Stimulated activated naive CD8-positive, alpha-beta T cell treated with anti-CD3 and anti-CD28 coated beads, Interleukin-15, Interleukin-2, amounts not matched to agents 100 ng/mL and 50 ng/mL, for 24 hours (primary cell): ENCODE measurements at regions not wholly inside any gene's neighbourhood (a gene's known extent, or its start where the extent isn't known, plus 50 kb on each side); places are given as distances from the start of the nearest gene placed in this dataset.

ENCODE experiments used
- H3K27ac Mint-ChIP-seq: one replicate; pipeline ENCODE4 v1.8.0; 2021; ENCODE audit warnings: mild to moderate bottlenecking, mixed read lengths
- H3K27me3 Mint-ChIP-seq: one replicate; pipeline ENCODE4 v1.8.0; 2021; ENCODE audit warnings: mixed read lengths
- H3K36me3 Mint-ChIP-seq: one replicate; pipeline ENCODE4 v1.8.0; 2021; ENCODE audit warnings: low read depth, mixed read lengths
- H3K4me1 Mint-ChIP-seq: one replicate; pipeline ENCODE4 v1.8.0; 2021; ENCODE audit warnings: low read depth, mixed read lengths
- H3K4me3 Mint-ChIP-seq: one replicate; pipeline ENCODE4 v1.8.0; 2021; ENCODE audit warnings: mild to moderate bottlenecking, mixed read lengths
- H3K9me3 Mint-ChIP-seq: one replicate; pipeline ENCODE4 v1.8.0; 2021; ENCODE audit warnings: mixed read lengths

DNA sequence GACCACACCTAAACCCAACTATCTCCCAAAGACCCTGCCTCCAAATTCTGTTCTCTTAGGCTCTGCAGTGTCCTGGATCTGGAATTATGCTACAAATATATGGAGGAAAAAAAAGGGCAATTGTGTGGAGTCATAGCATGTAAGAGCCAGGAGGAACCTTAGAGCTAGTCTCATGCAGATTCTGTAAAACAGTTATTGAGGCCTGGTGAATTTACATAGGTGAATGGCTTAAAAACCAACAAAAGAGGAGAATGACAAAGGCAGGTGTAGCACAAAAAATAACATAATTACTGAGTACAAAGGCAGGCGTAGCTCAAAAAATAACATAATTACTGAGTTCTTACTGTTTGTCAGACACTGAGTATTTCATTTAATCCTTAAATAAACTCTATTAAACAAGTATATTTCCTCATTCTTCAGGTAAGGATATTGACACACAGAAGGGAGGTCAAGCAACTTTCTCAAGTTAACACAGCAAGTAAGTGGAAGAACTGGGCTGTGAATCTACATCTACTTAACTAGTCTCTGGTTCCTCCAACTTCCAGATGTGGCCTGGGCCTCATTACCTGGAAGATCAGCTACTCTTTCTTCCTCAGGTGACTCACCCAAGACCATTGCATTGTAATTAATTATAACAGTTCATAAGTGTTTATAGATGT lies 938.9 kb upstream of the TENM4 start:
- no peaks in the 10 kb centered on the region for H3K4me1 Mint-ChIP-seq
- H3K27ac Mint-ChIP-seq = no peak overlapping the region
- no peaks in the 10 kb centered on the region for H3K27me3 Mint-ChIP-seq
- H3K36me3 Mint-ChIP-seq = no peaks in the 10 kb centered on the region
- no peak overlapping the region for H3K4me3 Mint-ChIP-seq
- H3K9me3 Mint-ChIP-seq = peaks cover 5% of the 10 kb centered on the region

DNA sequence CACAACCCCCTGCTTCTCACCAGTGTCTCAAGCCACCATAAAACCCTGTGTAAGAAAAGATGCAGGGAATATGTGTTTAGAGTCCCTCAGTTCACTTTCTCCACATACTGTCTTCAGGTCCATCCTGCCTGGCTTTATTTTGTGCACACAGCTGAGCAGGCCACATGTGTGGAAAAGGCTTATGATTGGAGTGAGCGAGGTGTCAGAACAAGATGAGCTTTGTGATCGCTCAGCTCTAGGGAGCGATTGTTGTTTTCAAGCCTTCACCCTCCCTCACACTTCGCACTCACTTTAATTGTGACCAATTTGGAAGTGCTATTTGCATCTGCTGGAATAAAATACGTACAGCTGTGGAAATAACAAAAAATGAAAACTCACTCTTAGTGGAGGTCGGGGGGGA lies 931.1 kb upstream of the TENM4 start:
- no peaks in the 10 kb centered on the region for H3K27me3 Mint-ChIP-seq
- H3K4me3 Mint-ChIP-seq = no peak overlapping the region
- H3K9me3 Mint-ChIP-seq = peaks cover 11% of the 10 kb centered on the region

DNA sequence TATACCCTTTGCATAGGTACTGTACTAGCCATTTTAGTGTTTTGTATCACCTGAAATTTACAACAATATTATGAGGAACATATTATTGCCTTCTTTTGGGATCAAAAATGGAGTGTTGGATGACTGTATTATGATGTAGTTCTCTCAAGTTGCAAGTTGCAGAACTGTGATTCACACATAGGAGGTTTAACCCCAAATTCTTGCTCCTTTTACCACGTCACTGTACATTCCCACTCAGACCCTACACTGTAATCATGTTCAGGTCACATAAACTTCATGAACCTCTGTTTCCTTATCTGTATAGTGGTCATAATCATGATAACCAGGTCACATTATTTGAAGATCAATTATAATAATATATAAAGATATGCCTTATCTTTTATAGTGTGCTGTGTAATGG lies 925.1 kb upstream of the TENM4 start:
- Mint-ChIP-seq H3K27me3 (no peaks in the 10 kb centered on the region), H3K36me3 (no peaks in the 10 kb centered on the region), H3K9me3 (peaks cover 10% of the 10 kb centered on the region), H3K4me1 (no peaks in the 10 kb centered on the region), H3K4me3 (no peak overlapping the region), H3K27ac (no peak overlapping the region)

More for the DNA sequence above, 931.1 kb upstream of the TENM4 start:
- H3K4me1 Mint-ChIP-seq = no peaks in the 10 kb centered on the region
- H3K27ac Mint-ChIP-seq = no peak overlapping the region
- no peaks in the 10 kb centered on the region for H3K36me3 Mint-ChIP-seq

DNA sequence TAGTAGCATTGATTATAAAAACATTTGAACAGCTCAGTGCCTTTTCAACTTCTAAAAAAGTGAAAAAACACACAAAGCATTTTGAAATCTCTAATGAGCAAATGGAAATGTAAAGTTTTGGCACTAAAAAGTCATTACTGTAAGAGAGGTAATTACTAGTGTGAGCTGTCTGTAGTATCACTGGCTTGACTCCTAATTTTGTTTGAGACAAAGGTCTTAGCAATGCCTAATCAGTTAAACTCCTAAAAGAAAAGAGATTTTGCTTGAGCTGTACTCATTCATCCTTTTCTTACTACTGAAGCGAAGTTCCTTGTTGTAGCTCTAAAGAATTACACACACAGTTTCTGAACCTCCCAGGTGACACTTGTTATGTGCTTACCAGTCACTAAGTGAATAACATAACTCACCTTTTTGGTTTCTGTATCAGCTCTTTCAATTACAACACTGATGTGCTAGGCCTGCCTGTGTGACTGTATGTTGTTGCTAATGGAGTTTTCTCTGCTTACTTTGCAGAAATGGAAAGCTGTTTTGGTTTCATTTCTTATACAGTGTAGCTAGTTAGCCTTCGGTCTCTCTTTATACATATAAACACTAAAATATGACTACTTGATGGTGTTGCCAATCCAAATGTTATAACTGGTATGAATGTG lies 924.4 kb upstream of the TENM4 start:
- Mint-ChIP-seq H3K27me3 (no peaks in the 10 kb centered on the region), H3K4me3 (no peak overlapping the region), H3K4me1 (no peaks in the 10 kb centered on the region), H3K27ac (no peak overlapping the region), H3K9me3 (peaks cover 10% of the 10 kb centered on the region), H3K36me3 (no peaks in the 10 kb centered on the region)

DNA sequence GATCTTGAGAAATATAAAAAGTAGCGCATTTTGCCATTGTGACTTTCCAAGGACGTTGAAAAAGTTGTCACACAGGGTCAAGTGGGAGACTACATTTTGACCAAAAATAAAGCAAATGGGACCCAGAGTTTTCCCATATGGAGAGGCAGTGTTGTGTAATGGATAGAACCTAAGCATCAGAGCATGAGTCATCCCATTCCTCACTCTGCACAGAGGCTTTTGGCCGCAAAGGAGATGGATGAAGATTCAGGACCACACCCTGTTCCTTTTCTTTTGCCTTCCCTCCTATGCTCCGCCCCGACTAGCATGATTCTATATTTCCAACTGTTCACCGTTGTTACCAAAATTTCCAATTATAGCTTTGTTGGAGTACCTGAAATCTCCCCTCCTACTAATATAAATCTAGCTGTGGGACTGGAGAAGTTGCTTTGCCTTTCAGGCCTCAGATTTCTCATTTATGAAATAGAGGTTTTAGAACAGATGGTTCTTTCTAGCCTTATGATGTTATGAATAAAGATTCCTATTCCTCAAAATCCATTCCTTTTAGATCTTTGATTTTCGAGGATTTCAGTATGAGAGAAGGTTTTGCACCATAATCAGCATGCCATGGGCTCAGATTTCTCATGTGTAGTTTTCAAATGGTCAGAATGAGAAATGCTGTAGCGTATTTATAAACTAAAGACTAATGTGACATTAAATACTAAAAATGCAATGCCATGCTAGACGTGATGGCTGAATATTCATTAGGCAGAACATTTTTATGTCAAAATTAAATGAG lies 921.9 kb upstream of the TENM4 start:
- Mint-ChIP-seq H3K27me3 (no peaks in the 10 kb centered on the region), H3K27ac (no peak overlapping the region), H3K4me3 (no peak overlapping the region), H3K4me1 (no peaks in the 10 kb centered on the region), H3K9me3 (peaks cover 14% of the 10 kb centered on the region), H3K36me3 (no peaks in the 10 kb centered on the region)

DNA sequence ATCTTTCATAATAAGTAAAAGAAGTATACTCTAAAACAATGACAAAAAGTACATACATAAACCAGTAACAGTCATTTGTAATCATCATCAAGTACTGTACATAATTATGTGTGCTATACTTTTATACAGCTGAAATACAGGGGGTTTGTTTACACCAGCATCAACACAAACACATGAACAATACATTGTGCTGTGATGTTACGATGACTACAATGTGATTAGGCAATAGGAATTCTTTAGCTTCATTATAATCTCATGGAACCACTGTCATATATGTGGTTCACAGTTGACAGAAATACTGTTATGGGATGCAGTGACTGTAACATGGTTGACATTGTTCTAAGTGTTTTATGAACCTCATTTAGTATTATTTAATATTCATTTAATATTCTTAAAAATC lies 914.4 kb upstream of the TENM4 start:
- no peaks in the 10 kb centered on the region for H3K4me1 Mint-ChIP-seq
- no peaks in the 10 kb centered on the region for H3K27me3 Mint-ChIP-seq
- H3K27ac Mint-ChIP-seq = no peak overlapping the region
- H3K4me3 Mint-ChIP-seq = no peak overlapping the region
- no peaks in the 10 kb centered on the region for H3K36me3 Mint-ChIP-seq
- peaks cover 7% of the 10 kb centered on the region for H3K9me3 Mint-ChIP-seq

DNA sequence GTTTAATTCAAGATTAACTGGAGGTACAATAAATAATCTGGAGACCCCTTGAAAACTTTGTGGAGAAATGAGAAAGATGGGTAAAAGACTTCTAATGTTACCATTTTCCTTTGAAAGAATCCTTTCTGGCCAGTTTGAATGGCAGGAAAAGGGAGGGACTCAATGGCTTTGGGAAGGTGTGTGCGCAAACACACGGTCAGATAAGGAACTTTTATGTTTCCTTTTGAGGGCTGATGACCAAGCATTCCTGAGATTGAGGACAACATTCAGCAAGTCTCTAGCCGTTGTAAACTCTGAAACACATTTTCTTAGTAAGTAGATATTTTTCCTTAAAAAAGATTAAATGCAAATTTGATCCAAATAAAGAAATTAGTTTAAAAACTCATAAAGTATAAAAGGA lies 909.7 kb upstream of the TENM4 start:
- Mint-ChIP-seq H3K9me3 (peaks cover 6% of the 10 kb centered on the region), H3K4me3 (no peak overlapping the region), H3K27me3 (no peaks in the 10 kb centered on the region), H3K36me3 (no peaks in the 10 kb centered on the region), H3K27ac (no peak overlapping the region), H3K4me1 (no peaks in the 10 kb centered on the region)

DNA sequence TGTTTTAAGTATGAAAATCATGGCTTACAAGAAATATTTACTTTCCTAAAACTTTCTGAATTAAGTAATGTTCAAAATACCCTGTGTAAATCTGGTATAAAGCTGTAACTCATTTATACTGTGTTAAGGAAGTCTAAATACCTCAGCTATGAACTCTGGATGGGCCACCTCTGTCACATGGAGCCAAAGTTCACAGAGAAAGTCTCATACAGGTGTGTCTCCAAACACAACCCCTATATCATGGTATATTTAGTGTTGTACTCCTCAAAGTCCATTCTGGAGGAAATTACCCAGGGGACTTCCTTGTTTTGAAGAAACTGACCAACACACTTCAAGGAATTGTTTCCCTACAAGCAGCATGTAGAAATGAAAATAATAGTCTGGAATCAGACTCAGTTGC lies 909.2 kb upstream of the TENM4 start:
- Mint-ChIP-seq H3K36me3 (no peaks in the 10 kb centered on the region), H3K4me1 (no peaks in the 10 kb centered on the region), H3K27ac (no peak overlapping the region), H3K4me3 (no peak overlapping the region), H3K27me3 (no peaks in the 10 kb centered on the region), H3K9me3 (peaks cover 6% of the 10 kb centered on the region)

DNA sequence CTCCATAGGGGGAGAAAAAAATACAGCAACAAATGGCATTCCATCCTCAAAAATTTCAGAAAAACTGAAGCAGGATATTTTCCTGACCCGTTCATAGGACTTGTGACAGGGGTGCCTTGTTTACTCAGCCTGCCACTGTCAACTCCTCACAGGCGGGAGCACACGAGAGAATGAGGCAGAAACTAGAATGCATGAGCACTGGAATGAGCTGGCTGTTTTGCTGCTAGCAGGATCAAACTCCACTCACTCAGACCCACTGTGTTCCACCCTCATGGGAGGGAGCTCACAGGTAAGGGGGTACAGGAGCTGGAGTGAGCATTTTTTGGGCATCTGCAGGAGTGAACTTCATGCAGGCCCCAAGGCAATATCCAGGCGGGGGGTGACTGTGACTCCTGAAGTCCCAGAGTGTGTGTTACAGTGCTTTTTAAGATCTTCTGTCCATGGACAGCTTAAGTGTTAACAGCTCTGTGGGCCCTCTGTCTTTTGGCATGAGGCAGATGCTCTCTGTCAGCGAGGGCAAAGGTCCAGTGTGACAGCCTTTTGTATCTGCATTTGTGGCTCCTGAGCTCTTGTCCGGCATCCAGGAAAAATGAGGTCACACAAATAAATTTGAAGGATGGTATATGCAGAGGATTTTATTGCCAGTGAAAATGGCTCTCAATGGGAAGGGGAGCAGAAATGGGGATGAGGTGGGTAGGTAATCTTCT lies 905.7 kb upstream of the TENM4 start:
- no peaks in the 10 kb centered on the region for H3K4me1 Mint-ChIP-seq
- no peaks in the 10 kb centered on the region for H3K27me3 Mint-ChIP-seq
- H3K27ac Mint-ChIP-seq = no peak overlapping the region
- peaks cover 9% of the 10 kb centered on the region for H3K9me3 Mint-ChIP-seq
- H3K4me3 Mint-ChIP-seq = no peak overlapping the region
- no peaks in the 10 kb centered on the region for H3K36me3 Mint-ChIP-seq

DNA sequence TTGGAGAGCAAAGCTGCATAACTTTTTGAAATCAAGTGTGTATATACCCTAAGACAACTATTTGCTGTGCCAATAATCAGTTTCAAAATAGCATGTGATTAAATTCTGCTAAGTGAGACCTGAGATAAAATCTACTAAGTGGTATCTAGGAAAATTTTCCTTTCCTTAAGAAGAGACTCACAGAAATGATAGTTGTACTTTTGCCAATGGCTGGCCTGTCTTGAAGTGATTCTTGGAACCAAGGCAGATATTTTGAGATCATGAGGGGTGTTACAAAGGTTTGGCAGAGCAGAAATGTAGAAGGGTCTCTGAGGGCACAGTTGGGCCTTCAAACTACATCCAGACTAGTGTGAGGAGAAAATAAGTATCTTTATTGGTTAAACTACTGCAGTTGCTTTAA lies 902.6 kb upstream of the TENM4 start:
- H3K9me3 Mint-ChIP-seq = peaks cover 4% of the 10 kb centered on the region
- H3K4me1 Mint-ChIP-seq = no peaks in the 10 kb centered on the region
- no peak overlapping the region for H3K27ac Mint-ChIP-seq
- H3K4me3 Mint-ChIP-seq = no peak overlapping the region
- no peaks in the 10 kb centered on the region for H3K27me3 Mint-ChIP-seq
- H3K36me3 Mint-ChIP-seq = no peaks in the 10 kb centered on the region

DNA sequence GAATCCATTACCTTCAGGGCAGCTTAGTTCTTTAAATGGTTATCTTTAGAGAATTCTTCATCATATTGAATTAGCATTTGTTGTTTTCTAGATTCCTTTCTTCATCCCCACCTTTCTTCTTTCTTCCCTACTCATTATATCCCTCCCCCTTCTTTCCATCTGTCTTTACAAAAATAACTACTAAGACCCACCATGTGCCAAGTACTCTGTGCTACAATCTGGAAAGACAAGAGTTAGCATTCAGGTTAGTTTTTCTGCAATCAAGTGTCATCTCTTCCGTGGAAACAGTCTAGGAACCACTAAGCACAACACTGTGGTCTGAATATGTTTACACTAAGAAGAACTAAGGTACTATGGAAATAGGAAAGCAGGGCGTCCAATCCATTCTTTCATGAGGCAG lies 897.4 kb upstream of the TENM4 start:
- Mint-ChIP-seq H3K4me1 (no peaks in the 10 kb centered on the region), H3K36me3 (no peaks in the 10 kb centered on the region), H3K4me3 (no peak overlapping the region), H3K9me3 (peaks cover 9% of the 10 kb centered on the region), H3K27me3 (no peaks in the 10 kb centered on the region), H3K27ac (no peak overlapping the region)

DNA sequence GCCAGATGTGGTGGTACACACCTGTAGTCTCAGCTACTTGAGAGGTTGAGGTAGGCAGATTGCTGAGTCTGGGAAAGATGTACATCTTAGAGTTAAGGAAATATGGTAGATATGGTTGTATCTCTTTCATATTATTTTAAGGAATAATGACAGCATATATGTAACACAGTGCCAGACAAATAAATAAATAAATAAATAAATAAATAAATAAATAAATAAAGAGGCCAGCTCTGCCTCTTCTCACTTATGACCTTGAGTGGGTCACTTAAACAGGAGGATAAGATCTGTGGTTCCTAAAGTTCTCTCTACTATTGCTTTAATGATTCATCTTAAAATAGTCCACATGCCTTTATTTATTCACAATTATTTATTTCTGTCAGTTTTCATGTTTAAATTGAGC lies 890.9 kb upstream of the TENM4 start:
- no peaks in the 10 kb centered on the region for H3K27me3 Mint-ChIP-seq
- H3K36me3 Mint-ChIP-seq = no peaks in the 10 kb centered on the region
- H3K4me3 Mint-ChIP-seq = no peak overlapping the region
- no peaks in the 10 kb centered on the region for H3K4me1 Mint-ChIP-seq
- no peak overlapping the region for H3K27ac Mint-ChIP-seq
- H3K9me3 Mint-ChIP-seq = peaks cover 9% of the 10 kb centered on the region

DNA sequence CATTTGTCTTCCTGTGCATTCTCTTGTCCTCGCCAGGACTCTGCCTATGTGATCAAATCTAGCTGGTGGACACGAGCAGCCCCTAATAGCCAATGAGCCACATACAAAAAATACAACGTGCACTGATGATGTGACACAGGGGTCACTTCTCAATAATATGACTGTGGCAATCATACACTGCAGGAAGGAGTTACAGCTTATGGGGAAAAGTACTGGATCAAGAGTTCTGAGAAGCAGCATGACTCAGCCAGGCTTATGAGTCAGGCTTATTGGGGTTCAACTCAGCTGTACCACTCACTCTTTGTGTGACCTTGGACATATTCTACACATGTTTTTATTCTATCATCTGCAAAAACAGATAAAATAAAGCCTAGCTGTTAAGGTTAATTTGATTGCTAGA lies 889.4 kb upstream of the TENM4 start:
- Mint-ChIP-seq H3K27ac (no peak overlapping the region), H3K27me3 (no peaks in the 10 kb centered on the region), H3K4me3 (no peak overlapping the region), H3K4me1 (no peaks in the 10 kb centered on the region), H3K9me3 (peaks cover 6% of the 10 kb centered on the region), H3K36me3 (no peaks in the 10 kb centered on the region)

DNA sequence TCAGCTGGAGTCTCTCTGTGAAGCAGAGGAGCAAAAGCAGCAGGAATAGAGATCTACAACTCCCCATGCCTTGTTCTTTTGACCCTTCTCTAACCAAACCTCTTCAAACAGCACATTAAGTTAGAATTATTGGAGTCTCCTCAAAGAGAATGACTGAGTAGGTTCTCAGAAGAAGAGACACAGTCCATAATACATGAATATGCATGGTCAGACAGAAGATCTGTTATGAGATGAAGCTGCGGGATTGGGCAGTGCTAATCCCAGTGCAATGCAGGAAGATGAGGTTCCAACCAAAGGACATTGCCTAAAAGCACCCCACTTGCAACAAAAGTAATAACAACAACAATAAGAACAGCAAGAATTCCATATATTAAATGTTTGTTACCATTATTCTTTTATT lies 887.9 kb upstream of the TENM4 start:
- no peaks in the 10 kb centered on the region for H3K36me3 Mint-ChIP-seq
- H3K27me3 Mint-ChIP-seq = no peaks in the 10 kb centered on the region
- H3K4me1 Mint-ChIP-seq = no peaks in the 10 kb centered on the region
- H3K27ac Mint-ChIP-seq = no peak overlapping the region
- no peak overlapping the region for H3K4me3 Mint-ChIP-seq
- peaks cover 4% of the 10 kb centered on the region for H3K9me3 Mint-ChIP-seq

DNA sequence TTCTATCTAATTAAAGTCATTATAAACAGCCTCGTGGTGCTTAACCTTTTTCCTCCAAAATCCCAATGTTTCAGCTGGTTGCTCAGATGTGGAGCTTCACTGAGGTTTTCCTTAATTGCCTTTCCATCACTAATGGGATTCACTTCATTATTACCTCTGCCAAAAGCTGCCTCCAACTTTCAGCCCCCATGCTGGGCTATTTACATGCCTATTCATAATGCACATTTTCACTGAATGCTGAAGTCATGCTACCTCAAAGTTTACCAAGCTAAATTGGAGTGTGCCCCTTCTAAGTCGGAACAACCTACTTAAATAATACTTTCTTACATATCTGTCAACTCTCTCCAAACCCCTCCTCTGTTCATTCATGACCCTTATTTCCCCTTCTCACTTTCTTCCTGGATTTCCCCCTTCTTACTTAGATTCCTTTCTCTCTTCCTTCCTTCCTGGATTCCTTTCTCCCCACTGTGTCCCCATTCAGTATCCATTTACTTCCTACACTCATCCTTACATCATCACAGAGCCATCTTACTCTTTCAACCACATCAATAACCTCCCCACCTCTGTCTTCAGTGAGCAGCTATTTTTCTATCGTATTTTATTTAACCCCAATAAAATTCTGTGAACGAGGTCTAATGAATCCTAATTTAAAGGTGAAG lies 887.3 kb upstream of the TENM4 start:
- Mint-ChIP-seq H3K4me3 (no peak overlapping the region), H3K36me3 (no peaks in the 10 kb centered on the region), H3K27ac (no peak overlapping the region), H3K9me3 (no peaks in the 10 kb centered on the region), H3K4me1 (no peaks in the 10 kb centered on the region), H3K27me3 (no peaks in the 10 kb centered on the region)
